ENCODE measurements at regions not wholly inside any gene's neighbourhood (a gene's known extent, or its start where the extent isn't known, plus 50 kb on each side); places are given as distances from the start of the nearest gene placed in this dataset.

DNA sequence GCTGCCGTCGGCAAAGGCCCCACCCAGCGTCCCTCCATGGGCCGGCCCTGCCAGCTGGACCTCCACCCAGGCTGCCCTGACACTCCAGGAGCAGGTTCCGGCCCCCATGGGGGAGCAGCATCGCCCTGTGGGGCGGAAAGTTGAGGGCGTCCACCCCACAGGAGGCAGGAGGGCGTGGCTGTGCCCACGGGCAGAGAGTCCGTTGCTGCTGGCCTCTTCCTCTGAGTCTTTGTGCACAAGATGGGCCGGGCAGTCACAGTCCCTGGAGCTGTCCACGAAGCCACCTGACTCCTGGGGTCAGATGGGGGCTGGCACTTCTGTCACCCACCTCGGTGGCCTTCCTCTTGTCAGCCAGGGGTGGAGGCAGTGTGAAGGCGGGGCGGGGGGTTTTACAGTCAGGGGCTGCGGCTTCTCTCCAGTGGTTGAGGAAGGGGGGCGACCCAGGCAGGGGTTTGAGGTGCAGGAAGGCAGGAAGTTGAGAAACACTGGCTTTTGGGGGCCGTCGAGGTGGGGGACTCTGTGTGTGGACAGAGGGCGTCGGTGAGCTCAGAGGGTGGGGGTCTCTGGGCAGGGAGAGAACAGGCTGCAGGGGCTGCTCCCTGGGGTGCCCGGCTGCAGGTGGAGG, 67.2 kb upstream of the TTC34 start:
- no peak overlapping the region for H3K9ac ChIP-seq
- no peak for TF ChIP-seq CTCF (IDR thresholded peaks at IDR 0.05)
- TF ChIP-seq EZH2 (IDR thresholded peaks at IDR 0.05), result no peak
- TF ChIP-seq EZH2phosphoT487 (IDR thresholded peaks at IDR 0.05), result no peak
- H3K27ac Mint-ChIP-seq, result no peak overlapping the region

DNA sequence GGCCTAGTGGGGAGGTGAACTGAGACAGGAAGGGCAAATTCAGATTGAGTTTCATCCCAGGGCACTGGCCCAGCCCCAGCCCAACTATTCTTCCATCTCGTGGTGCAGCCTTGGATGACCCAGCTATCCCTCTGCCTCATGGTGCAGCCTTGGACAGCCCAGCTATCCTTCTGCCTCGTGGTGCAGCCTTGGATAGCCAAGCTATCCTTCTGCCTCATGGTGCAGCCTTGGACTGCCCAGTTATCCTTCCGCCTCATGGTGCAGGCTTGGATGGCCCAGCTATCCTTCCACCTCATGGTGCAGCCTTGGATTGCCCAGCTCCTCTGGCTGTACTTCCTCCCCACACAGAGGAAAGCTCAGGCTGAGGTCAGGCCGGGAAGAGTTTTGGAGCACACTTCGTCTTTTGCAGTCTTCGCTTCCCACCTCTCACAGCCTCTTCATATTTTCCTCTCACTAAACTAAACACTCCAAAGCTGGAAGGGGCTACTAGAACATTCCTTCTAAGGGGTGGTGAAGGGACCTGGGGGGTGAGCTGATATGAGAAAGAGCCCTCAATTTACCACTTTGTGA, 69.8 kb upstream of the TTC34 start:
- no peak overlapping the region for H3K4me2 ChIP-seq
- DNase-seq (ENCODE audit: low spot score), result no peak
- no peaks in the 10 kb centered on the region for H3K4me1 ChIP-seq
- no peak overlapping the region for H3K4me3 ChIP-seq
- Mint-ChIP-seq H3K9me3 (peaks cover 16% of the 10 kb centered on the region), H3K4me3 (no peak overlapping the region), H3K27me3 (ENCODE audit: insufficient read depth, low read depth) (peaks cover 6% of the 10 kb centered on the region), H3K4me1 (no peaks in the 10 kb centered on the region), H3K27ac (no peak overlapping the region), H3K36me3 (no peaks in the 10 kb centered on the region)
- no peak for TF ChIP-seq EZH2 (IDR thresholded peaks at IDR 0.05)
- no peak for TF ChIP-seq EZH2phosphoT487 (IDR thresholded peaks at IDR 0.05)
- no peak for TF ChIP-seq CTCF (IDR thresholded peaks at IDR 0.05)
- H3K27ac ChIP-seq, result no peak overlapping the region
- no peak overlapping the region for H3K9ac ChIP-seq
- no peak overlapping the region for H2AFZ ChIP-seq (replicated peaks)
- H3K36me3 ChIP-seq, result no peaks in the 10 kb centered on the region
- no peaks in the 10 kb centered on the region for H3K79me2 ChIP-seq (ENCODE audit: low read depth)
- H3K27me3 ChIP-seq, result no peaks in the 10 kb centered on the region
- no peaks in the 10 kb centered on the region for H4K20me1 ChIP-seq (ENCODE audit: low read depth)
- peaks cover 5% of the 10 kb centered on the region for H3K9me3 ChIP-seq (ENCODE audit: low read depth)
- no peaks in the 10 kb centered on the region for H3F3A ChIP-seq (ENCODE audit: low read depth)

More for the DNA sequence above, 67.2 kb upstream of the TTC34 start:
- Histone ChIP-seq H3K27ac (no peak overlapping the region), H3K4me3 (no peak overlapping the region), H4K20me1 (ENCODE audit: low read depth) (no peaks in the 10 kb centered on the region), H3K36me3 (no peaks in the 10 kb centered on the region), H3K79me2 (ENCODE audit: low read depth) (no peaks in the 10 kb centered on the region), H3K4me1 (no peaks in the 10 kb centered on the region), H3K4me2 (no peak overlapping the region), H3K9me3 (ENCODE audit: low read depth) (peaks cover 5% of the 10 kb centered on the region), H2AFZ (replicated peaks) (no peak overlapping the region), H3K27me3 (no peaks in the 10 kb centered on the region), H3F3A (ENCODE audit: low read depth) (no peaks in the 10 kb centered on the region)
- Mint-ChIP-seq H3K4me1 (no peaks in the 10 kb centered on the region), H3K36me3 (no peaks in the 10 kb centered on the region), H3K9me3 (peaks cover 16% of the 10 kb centered on the region), H3K4me3 (no peak overlapping the region), H3K27me3 (ENCODE audit: insufficient read depth, low read depth) (peaks cover 4% of the 10 kb centered on the region)
- DNase-seq (ENCODE audit: low spot score), result no peak

GRCh38 chr1:2874207-2874606, 72.7 kb upstream of the TTC34 start:
- no peak for TF ChIP-seq CTCF (IDR thresholded peaks at IDR 0.05)
- TF ChIP-seq EZH2 (IDR thresholded peaks at IDR 0.05), result no peak
- no peak for TF ChIP-seq EZH2phosphoT487 (IDR thresholded peaks at IDR 0.05)
- H3K9ac ChIP-seq, result no peak overlapping the region
- H3K4me2 ChIP-seq, result no peak overlapping the region
- no peaks in the 10 kb centered on the region for H3K4me1 ChIP-seq
- H3K36me3 ChIP-seq, result no peaks in the 10 kb centered on the region
- Mint-ChIP-seq H3K4me1 (no peaks in the 10 kb centered on the region), H3K36me3 (no peaks in the 10 kb centered on the region), H3K27me3 (ENCODE audit: insufficient read depth, low read depth) (peaks cover 2% of the 10 kb centered on the region), H3K9me3 (peaks cover 16% of the 10 kb centered on the region), H3K27ac (no peak overlapping the region), H3K4me3 (no peak overlapping the region)
- H3K4me3 ChIP-seq, result no peak overlapping the region
- no peaks in the 10 kb centered on the region for H4K20me1 ChIP-seq (ENCODE audit: low read depth)
- no peak overlapping the region for H2AFZ ChIP-seq (replicated peaks)
- DNase-seq (ENCODE audit: low spot score), result no peak
- no peaks in the 10 kb centered on the region for H3K27me3 ChIP-seq
- H3K79me2 ChIP-seq (ENCODE audit: low read depth), result no peaks in the 10 kb centered on the region
- H3K27ac ChIP-seq, result no peak overlapping the region
- no peaks in the 10 kb centered on the region for H3K9me3 ChIP-seq (ENCODE audit: low read depth)
- H3F3A ChIP-seq (ENCODE audit: low read depth), result no peaks in the 10 kb centered on the region
